H1 (cell line): ENCODE measurements at regions not wholly inside any gene's neighbourhood (a gene's known extent, or its start where the extent isn't known, plus 50 kb on each side); places are given as distances from the start of the nearest gene placed in this dataset.

Experiments used
- ATF2 ChIP-seq: IDR thresholded peaks from 2 replicates; pipeline ENCODE4 v1.6.1; 2012; ENCODE audit warnings: low read length, inconsistent platforms
- CTBP2 ChIP-seq: IDR thresholded peaks from 2 replicates; pipeline ENCODE4 v1.7.0; 2011; ENCODE audit warnings: borderline replicate concordance, mild to moderate bottlenecking, moderate library complexity, mixed read lengths, low read length; ENCODE audit not compliant: insufficient read depth, insufficient read length
- HDAC6 ChIP-seq: IDR thresholded peaks from one replicate; pipeline ENCODE4 v1.7.1; 2012; ENCODE audit warnings: low read depth, mild to moderate bottlenecking, inconsistent platforms, low read length, moderate library complexity
- RAD21 ChIP-seq, 2 experiments: IDR thresholded peaks in 1 of 2; conservative IDR thresholded peaks in 1 of 2; 2 replicates each; pipeline ENCODE4 v1.6.1; 2011; ENCODE audit warnings: low read depth in 2 of 2, low read length in 2 of 2, improper control_type of control experiment in 1 of 2, inconsistent platforms in 1 of 2, mild to moderate bottlenecking in 1 of 2, moderate library complexity in 1 of 2
- RXRA ChIP-seq: IDR thresholded peaks from 2 replicates; pipeline ENCODE4 v1.6.1; 2011; ENCODE audit warnings: low read depth, mild to moderate bottlenecking, low read length, moderate library complexity; ENCODE audit not compliant: insufficient read depth
- SRF ChIP-seq: IDR thresholded peaks from 2 replicates; pipeline ENCODE4 v1.6.1; 2011; ENCODE audit warnings: mild to moderate bottlenecking, low read depth, low read length, moderate library complexity
- TEAD4 ChIP-seq: IDR thresholded peaks from 2 replicates; pipeline ENCODE4 v1.6.1; 2012; ENCODE audit warnings: low read depth, low read length, inconsistent platforms, mixed read lengths
- ZNF274 ChIP-seq: IDR thresholded peaks from 2 replicates; pipeline ENCODE4 v1.7.0; 2012; ENCODE audit warnings: low read length, borderline replicate concordance; ENCODE audit errors: extremely low read depth

DNA sequence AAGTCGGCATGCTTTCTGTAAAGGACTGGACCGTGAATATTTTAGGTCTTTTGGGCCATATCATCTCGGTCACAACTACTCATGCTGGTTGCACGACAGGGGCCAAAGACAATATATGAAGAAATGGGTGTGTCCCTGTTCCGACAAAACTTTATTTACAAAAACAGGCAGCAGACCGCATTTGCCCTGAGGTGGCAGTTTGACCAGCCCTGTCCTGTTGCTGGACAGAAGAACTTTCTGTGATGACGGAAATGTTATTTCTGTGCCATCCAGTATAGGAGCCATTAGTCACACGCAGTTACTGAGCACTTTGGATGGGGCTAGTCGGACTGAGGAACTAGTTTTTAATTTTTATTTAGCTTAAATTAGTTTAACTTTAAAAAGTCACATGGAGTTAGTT lies 112.8 kb upstream of the CARD11 start (continued):
- TF ChIP-seq RXRA, result no peak
- TF ChIP-seq CTBP2, result no peak
- TF ChIP-seq ZNF274, result no peak
- TF ChIP-seq SRF, result no peak
- no peak for TF ChIP-seq HDAC6
- no peak for TF ChIP-seq TEAD4
- TF ChIP-seq ATF2, result no peak
- no peak for TF ChIP-seq RAD21 (IDR thresholded peaks at IDR 0.05 in 1 of 2, conservative IDR thresholded peaks at IDR 0.05 in 1 of 2; ENCODE audit: low read depth in 2 of 2, low read length in 2 of 2)
